Uterus (tissue), 2 donors: ENCODE measurements at regions not wholly inside any gene's neighbourhood (a gene's known extent, or its start where the extent isn't known, plus 50 kb on each side); places are given as distances from the start of the nearest gene placed in this dataset.

Experiments used
- POLR2A ChIP-seq, 2 donors: fragments of 450-650 bp; IDR thresholded peaks; one replicate each; pipeline ENCODE4 v1.6.1; 2016; ENCODE audit warnings: antibody characterized with exemption in 2 of 2, mild to moderate bottlenecking in 1 of 2, moderate library complexity in 1 of 2
- TF ChIP-seq, protein P1 (sequence below), 4 experiments: fragments of 200-600 bp in 2 of 4; fragments of 450-650 bp in 2 of 4; sonication (generic) in 2 of 4; IDR thresholded peaks; one replicate each; pipeline ENCODE4 v1.5.1; 2016 to 2019; ENCODE audit warnings: antibody characterized with exemption in 4 of 4, mild to moderate bottlenecking in 2 of 4, moderate library complexity in 1 of 4

DNA sequence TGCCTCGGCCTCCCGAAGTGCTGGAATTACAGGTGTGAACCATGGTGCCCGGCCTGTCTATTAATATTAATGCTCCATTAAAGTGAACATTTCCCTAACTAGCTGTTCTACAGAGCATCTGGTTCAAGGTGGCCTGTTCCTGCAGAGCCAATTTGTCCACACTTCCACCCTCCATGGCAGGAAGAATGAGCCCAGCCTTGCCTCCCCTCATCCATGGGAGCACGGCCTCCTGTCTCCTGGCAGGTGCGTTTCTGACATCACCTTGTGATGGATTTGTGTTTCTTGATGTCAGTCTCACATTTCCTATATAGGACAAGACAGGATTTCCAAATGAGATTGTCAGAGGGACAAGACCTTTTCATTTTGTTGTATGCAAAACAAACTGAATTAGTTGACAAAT lies 105.7 kb upstream of the FRMD1 start:
- no peak for TF ChIP-seq POLR2A (IDR thresholded peaks at IDR 0.05)
- TF ChIP-seq, protein P1, sequence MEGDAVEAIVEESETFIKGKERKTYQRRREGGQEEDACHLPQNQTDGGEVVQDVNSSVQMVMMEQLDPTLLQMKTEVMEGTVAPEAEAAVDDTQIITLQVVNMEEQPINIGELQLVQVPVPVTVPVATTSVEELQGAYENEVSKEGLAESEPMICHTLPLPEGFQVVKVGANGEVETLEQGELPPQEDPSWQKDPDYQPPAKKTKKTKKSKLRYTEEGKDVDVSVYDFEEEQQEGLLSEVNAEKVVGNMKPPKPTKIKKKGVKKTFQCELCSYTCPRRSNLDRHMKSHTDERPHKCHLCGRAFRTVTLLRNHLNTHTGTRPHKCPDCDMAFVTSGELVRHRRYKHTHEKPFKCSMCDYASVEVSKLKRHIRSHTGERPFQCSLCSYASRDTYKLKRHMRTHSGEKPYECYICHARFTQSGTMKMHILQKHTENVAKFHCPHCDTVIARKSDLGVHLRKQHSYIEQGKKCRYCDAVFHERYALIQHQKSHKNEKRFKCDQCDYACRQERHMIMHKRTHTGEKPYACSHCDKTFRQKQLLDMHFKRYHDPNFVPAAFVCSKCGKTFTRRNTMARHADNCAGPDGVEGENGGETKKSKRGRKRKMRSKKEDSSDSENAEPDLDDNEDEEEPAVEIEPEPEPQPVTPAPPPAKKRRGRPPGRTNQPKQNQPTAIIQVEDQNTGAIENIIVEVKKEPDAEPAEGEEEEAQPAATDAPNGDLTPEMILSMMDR (IDR thresholded peaks at IDR 0.05), result no peak
